ENCODE measurements at regions not wholly inside any gene's neighbourhood (a gene's known extent, or its start where the extent isn't known, plus 50 kb on each side); places are given as distances from the start of the nearest gene placed in this dataset.

GRCh38 chr3:193129607-193130006, 111.4 kb upstream of the PLAAT1 start:
- TF ChIP-seq, protein P1, sequence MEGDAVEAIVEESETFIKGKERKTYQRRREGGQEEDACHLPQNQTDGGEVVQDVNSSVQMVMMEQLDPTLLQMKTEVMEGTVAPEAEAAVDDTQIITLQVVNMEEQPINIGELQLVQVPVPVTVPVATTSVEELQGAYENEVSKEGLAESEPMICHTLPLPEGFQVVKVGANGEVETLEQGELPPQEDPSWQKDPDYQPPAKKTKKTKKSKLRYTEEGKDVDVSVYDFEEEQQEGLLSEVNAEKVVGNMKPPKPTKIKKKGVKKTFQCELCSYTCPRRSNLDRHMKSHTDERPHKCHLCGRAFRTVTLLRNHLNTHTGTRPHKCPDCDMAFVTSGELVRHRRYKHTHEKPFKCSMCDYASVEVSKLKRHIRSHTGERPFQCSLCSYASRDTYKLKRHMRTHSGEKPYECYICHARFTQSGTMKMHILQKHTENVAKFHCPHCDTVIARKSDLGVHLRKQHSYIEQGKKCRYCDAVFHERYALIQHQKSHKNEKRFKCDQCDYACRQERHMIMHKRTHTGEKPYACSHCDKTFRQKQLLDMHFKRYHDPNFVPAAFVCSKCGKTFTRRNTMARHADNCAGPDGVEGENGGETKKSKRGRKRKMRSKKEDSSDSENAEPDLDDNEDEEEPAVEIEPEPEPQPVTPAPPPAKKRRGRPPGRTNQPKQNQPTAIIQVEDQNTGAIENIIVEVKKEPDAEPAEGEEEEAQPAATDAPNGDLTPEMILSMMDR (IDR thresholded peaks at IDR 0.05; ENCODE audit: low read depth, low read length) = no peak
- TF ChIP-seq MAX (IDR thresholded peaks at IDR 0.05; ENCODE audit: low read depth, low read length) (no peak), POLR2A (IDR thresholded peaks at IDR 0.05; ENCODE audit: extremely low read depth, insufficient read length) (no peak), MYC (IDR thresholded peaks at IDR 0.05; ENCODE audit: low read depth, low read length) (no peak)
- no peak for DNase-seq (ENCODE audit: low read depth)
- H3K4me3 ChIP-seq (ENCODE audit: low read depth, low read length) = no peak overlapping the region

DNA sequence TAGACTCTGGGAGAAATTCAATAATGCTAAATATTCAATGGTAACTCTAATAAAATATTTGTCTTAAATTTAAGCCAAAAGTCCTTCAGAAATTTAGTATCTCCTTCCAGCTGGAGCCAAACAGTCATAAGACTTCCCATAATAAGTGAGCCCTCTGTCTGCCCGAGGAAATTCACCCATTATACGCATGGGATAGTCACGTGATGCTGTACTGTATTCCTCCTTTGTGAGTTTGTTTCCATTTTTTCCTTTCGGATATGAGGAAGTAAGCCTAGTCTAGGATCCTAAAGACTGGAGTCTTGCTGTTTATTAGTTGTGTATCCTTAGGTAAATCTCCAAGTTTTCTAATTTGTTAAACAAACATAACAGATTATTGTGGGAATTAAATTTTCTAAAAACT, 110.4 kb upstream of the PLAAT1 start:
- TF ChIP-seq, protein P1 (IDR thresholded peaks at IDR 0.05; ENCODE audit: low read depth, low read length) = no peak
- TF ChIP-seq MAX (IDR thresholded peaks at IDR 0.05; ENCODE audit: low read depth, low read length) = no peak
- TF ChIP-seq POLR2A (IDR thresholded peaks at IDR 0.05; ENCODE audit: extremely low read depth, insufficient read length) = no peak
- no peak for TF ChIP-seq MYC (IDR thresholded peaks at IDR 0.05; ENCODE audit: low read depth, low read length)
- no peak overlapping the region for H3K4me3 ChIP-seq (ENCODE audit: low read depth, low read length)
- DNase-seq (ENCODE audit: low read depth) = no peak

DNA sequence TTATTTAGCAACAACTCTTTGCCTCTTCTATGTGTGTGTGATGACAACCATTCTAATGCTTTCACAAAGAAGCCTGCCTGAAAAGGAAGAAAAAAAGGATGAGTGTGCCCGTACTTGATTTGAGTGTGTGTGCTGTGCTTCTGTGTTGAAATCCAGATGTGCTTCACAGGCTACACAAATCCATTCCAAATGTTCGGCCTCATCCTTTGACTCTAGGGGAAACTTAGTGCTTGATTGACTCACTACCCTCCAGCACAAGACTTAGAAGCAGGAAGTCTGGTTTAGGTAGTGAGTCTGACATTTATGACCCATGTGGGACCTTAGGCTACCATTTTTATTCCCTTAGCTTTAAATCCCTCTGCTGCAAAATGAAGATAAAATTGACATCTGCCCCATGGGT, 108.8 kb upstream of the PLAAT1 start:
- DNase-seq (ENCODE audit: low read depth) = no peak
- H3K4me3 ChIP-seq (ENCODE audit: low read depth, low read length) = no peak overlapping the region
- TF ChIP-seq MAX (IDR thresholded peaks at IDR 0.05; ENCODE audit: low read depth, low read length) (no peak), POLR2A (IDR thresholded peaks at IDR 0.05; ENCODE audit: extremely low read depth, insufficient read length) (no peak), MYC (IDR thresholded peaks at IDR 0.05; ENCODE audit: low read depth, low read length) (no peak)

DNA sequence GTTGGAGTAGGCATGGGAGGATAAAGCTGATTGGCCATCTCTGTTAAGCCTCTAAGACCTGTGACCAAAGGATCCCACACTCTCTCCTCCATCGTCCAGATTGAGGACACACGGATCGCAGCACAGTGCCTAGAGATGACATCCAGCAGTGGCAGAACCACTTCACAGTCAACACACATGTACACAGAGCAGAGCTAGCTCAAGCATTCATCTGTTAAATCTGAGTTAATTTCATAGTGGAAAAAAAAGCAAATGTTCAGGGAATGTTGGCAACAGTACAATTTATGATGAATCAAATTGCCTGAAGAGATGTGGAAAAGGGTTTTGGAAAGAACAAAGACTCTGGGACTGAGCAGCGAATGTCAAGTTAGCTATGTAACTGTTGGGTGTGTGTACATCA, 108.1 kb upstream of the PLAAT1 start:
- TF ChIP-seq, protein P1 (IDR thresholded peaks at IDR 0.05; ENCODE audit: low read depth, low read length) = no peak
- TF ChIP-seq POLR2A (IDR thresholded peaks at IDR 0.05; ENCODE audit: extremely low read depth, insufficient read length) (no peak), MYC (IDR thresholded peaks at IDR 0.05; ENCODE audit: low read depth, low read length) (no peak), MAX (IDR thresholded peaks at IDR 0.05; ENCODE audit: low read depth, low read length) (no peak)
- no peak overlapping the region for H3K4me3 ChIP-seq (ENCODE audit: low read depth, low read length)
- no peak for DNase-seq (ENCODE audit: low read depth)

DNA sequence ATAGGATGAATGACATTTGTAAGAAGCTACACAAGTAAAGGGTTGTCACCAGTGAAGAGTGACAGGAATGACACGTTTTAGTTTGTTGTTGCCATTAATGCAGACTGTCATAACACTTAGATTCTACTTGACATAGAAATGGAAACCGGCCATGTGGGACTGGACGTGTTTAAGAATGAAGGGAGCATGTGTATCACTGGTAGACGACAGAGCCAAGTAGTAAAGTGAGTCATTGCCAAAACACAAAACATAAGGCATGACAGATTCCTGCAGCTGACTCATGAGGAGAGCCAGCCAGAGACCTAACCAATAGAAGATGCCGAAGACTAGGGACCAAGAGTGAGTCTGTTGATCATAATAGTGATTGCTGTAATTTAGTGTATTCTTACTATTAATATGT, 106.2 kb upstream of the PLAAT1 start:
- TF ChIP-seq MAX (IDR thresholded peaks at IDR 0.05; ENCODE audit: low read depth, low read length) = no peak
- no peak for TF ChIP-seq MYC (IDR thresholded peaks at IDR 0.05; ENCODE audit: low read depth, low read length)
- no peak for TF ChIP-seq POLR2A (IDR thresholded peaks at IDR 0.05; ENCODE audit: extremely low read depth, insufficient read length)
- TF ChIP-seq, protein P1 (IDR thresholded peaks at IDR 0.05; ENCODE audit: low read depth, low read length) = no peak
- H3K4me3 ChIP-seq (ENCODE audit: low read depth, low read length) = no peak overlapping the region
- no peak for DNase-seq (ENCODE audit: low read depth)

DNA sequence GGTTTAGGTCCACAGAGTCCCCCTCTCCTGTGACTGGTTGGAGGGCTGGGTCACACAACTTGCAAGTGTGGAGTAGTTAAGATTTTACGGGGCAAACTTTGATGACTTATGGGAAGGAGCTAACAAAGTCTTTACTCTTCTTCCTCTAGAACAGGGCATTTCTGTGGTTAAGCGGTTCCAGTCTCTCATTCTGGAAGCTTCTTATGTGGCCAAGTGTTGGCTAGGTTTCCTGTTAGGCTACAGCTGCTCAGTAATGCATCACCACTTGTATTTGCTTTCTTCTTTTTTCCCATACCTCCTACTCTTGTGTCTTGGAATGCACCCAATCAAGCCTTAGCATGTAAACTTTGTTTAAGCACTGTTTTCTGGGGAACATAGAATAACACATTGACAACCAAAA, 100.6 kb upstream of the PLAAT1 start:
- no peak overlapping the region for H3K4me3 ChIP-seq (ENCODE audit: low read depth, low read length)
- no peak for DNase-seq (ENCODE audit: low read depth)
- TF ChIP-seq, protein P1 (IDR thresholded peaks at IDR 0.05; ENCODE audit: low read depth, low read length) = no peak
- TF ChIP-seq MYC (IDR thresholded peaks at IDR 0.05; ENCODE audit: low read depth, low read length) (no peak), POLR2A (IDR thresholded peaks at IDR 0.05; ENCODE audit: extremely low read depth, insufficient read length) (no peak), MAX (IDR thresholded peaks at IDR 0.05; ENCODE audit: low read depth, low read length) (no peak)
